ENCODE measurements at regions not wholly inside any gene's neighbourhood (a gene's known extent, or its start where the extent isn't known, plus 50 kb on each side); places are given as distances from the start of the nearest gene placed in this dataset.

- no peak for DNase-seq (ENCODE audit: low read depth, low spot score)
These were observed 51.7 kb upstream of the ACVR2A start for GRCh38 chr2:147792966-147793617.

- DNase-seq (ENCODE audit: low read depth, low spot score): no peak
These were observed 54.2 kb upstream of the ACVR2A start for GRCh38 chr2:147790580-147790979.

GRCh38 chr2:147789720-147790119 lies 55.1 kb upstream of the ACVR2A start:
- DNase-seq (ENCODE audit: low read depth, low spot score): no peak

GRCh38 chr2:147789287-147789686 lies 55.5 kb upstream of the ACVR2A start:
- no peak for DNase-seq (ENCODE audit: low read depth, low spot score)

GRCh38 chr2:147782141-147782930 lies 62.5 kb upstream of the ACVR2A start:
- DNase-seq (ENCODE audit: low read depth, low spot score): no peak

- DNase-seq (ENCODE audit: low read depth, low spot score): no peak
These were observed 65.4 kb upstream of the ACVR2A start for GRCh38 chr2:147779440-147779839.

- DNase-seq (ENCODE audit: low read depth, low spot score): no peak
These were observed 67.4 kb upstream of the ACVR2A start for GRCh38 chr2:147777394-147777793.

GRCh38 chr2:147774805-147775204 lies 70.0 kb upstream of the ACVR2A start:
- DNase-seq (ENCODE audit: low read depth, low spot score): no peak

- no peak for DNase-seq (ENCODE audit: low read depth, low spot score)
These were observed 71.3 kb upstream of the ACVR2A start for GRCh38 chr2:147773479-147773878.

- no peak for DNase-seq (ENCODE audit: low read depth, low spot score)
These were observed 72.0 kb upstream of the ACVR2A start for GRCh38 chr2:147772781-147773180.

- DNase-seq (ENCODE audit: low read depth, low spot score): no peak
These were observed 81.0 kb upstream of the ACVR2A start for GRCh38 chr2:147763861-147764260.

- DNase-seq (ENCODE audit: low read depth, low spot score): no peak
These were observed 83.8 kb upstream of the ACVR2A start for GRCh38 chr2:147760984-147761383.

GRCh38 chr2:147759536-147759935 lies 85.3 kb upstream of the ACVR2A start:
- no peak for DNase-seq (ENCODE audit: low read depth, low spot score)

- DNase-seq (ENCODE audit: low read depth, low spot score): no peak
These were observed 86.0 kb upstream of the ACVR2A start for GRCh38 chr2:147758821-147759220.

GRCh38 chr2:147756069-147756468 lies 88.8 kb upstream of the ACVR2A start:
- no peak for DNase-seq (ENCODE audit: low read depth, low spot score)

- DNase-seq (ENCODE audit: low read depth, low spot score): no peak
These were observed 104.5 kb upstream of the ACVR2A start for GRCh38 chr2:147740211-147740927.

GRCh38 chr2:147739508-147739907 lies 105.3 kb upstream of the ACVR2A start:
- no peak for DNase-seq (ENCODE audit: low read depth, low spot score)

GRCh38 chr2:147718831-147719230 lies 126.0 kb upstream of the ACVR2A start:
- no peak for DNase-seq (ENCODE audit: low read depth, low spot score)

GRCh38 chr2:147716906-147717305 lies 127.9 kb upstream of the ACVR2A start:
- DNase-seq (ENCODE audit: low read depth, low spot score): no peak

- DNase-seq (ENCODE audit: low read depth, low spot score): no peak
These were observed 129.0 kb upstream of the ACVR2A start for GRCh38 chr2:147715807-147716206.

GRCh38 chr2:147714582-147714981 lies 130.2 kb upstream of the ACVR2A start:
- no peak for DNase-seq (ENCODE audit: low read depth, low spot score)

GRCh38 chr2:147713349-147713748 lies 131.5 kb upstream of the ACVR2A start:
- DNase-seq (ENCODE audit: low read depth, low spot score): no peak

GRCh38 chr2:147712051-147712450 lies 132.8 kb upstream of the ACVR2A start:
- DNase-seq (ENCODE audit: low read depth, low spot score): no peak

Data from smooth muscle cell of the brain vasculature (primary cell).